H1 (cell line): ENCODE measurements at regions not wholly inside any gene's neighbourhood (a gene's known extent, or its start where the extent isn't known, plus 50 kb on each side); places are given as distances from the start of the nearest gene placed in this dataset.

ENCODE experiments used
- CTCF ChIA-PET: fragments of 300-600 bp; sonication (Branson Sonifier 250); formaldehyde crosslinking; loops from one replicate; lab custom pipeline; 2021; ENCODE audit not compliant: partially characterized antibody; lab: Charles Lee
- POLR2A ChIA-PET: fragments of 300-600 bp; sonication (Branson Sonifier 250); formaldehyde crosslinking; loops from one replicate; lab custom pipeline; 2021; ENCODE audit warnings: inconsistent platforms; ENCODE audit not compliant: partially characterized antibody; lab: Charles Lee
- DNase-seq, 2 experiments: peaks; one replicate each; pipeline versions ENCODE4 v3.0.0 to v3.0.0-alpha.2; 2010 to 2022; ENCODE audit warnings: low spot score in 2 of 2, low read depth in 1 of 2, mixed read lengths in 1 of 2
- FAIRE-seq: peaks from 2 replicates; lab custom pipeline; 2011; peaks lifted over from hg19 to GRCh38; lab: Jason Lieb, UNC
- H2AFZ ChIP-seq: 2 replicates; pipeline ENCODE4 v1.8.1; 2012; ENCODE audit warnings: low read length, inconsistent platforms
- H2AK5ac ChIP-seq: 2 replicates; pipeline ENCODE4 v1.6.1; 2013; ENCODE audit warnings: low read depth, low read length
- H2BK120ac ChIP-seq: replicated peaks from 2 replicates; pipeline ENCODE3; 2013; ENCODE audit warnings: low read depth, low read length, inconsistent platforms
- H2BK12ac ChIP-seq: 2 replicates; pipeline ENCODE4 v1.6.1; 2013; ENCODE audit warnings: low read depth, low read length
- H2BK15ac ChIP-seq: 2 replicates; pipeline ENCODE4 v1.6.1; 2013; ENCODE audit warnings: low read length
- H2BK20ac ChIP-seq: 2 replicates; pipeline ENCODE4 v1.6.1; 2013; ENCODE audit warnings: low read length
- H2BK5ac ChIP-seq: 2 replicates; pipeline ENCODE4 v1.6.1; 2013; ENCODE audit warnings: low read depth, low read length
- H3K14ac ChIP-seq: 2 replicates; pipeline ENCODE4 v1.6.1; 2013; ENCODE audit warnings: inconsistent platforms; ENCODE audit not compliant: insufficient read length
- H3K18ac ChIP-seq: 2 replicates; pipeline ENCODE4 v1.6.1; 2013; ENCODE audit warnings: low read length; ENCODE audit errors: extremely low read depth
- H3K23ac ChIP-seq: 2 replicates; pipeline ENCODE4 v1.6.1; 2013; ENCODE audit warnings: inconsistent platforms; ENCODE audit not compliant: insufficient read length
- H3K23me2 ChIP-seq: 2 replicates; pipeline ENCODE4 v1.6.1; 2013; ENCODE audit warnings: low read depth, low read length
- H3K27ac ChIP-seq: 2 replicates; pipeline ENCODE4 v1.6.1; 2011; ENCODE audit warnings: low read depth, low read length, inconsistent platforms
- H3K27me3 ChIP-seq, 4 experiments: replicated peaks in 1 of 4; 1 replicate in 1 of 4; 2 replicates in 3 of 4; pipeline versions ENCODE4 v1.6.1 to v1.8.1; 2011 to 2013; ENCODE audit warnings: low read length in 3 of 4, mild to moderate bottlenecking in 3 of 4, inconsistent platforms in 2 of 4, mixed read lengths in 2 of 4, moderate library complexity in 1 of 4; ENCODE audit not compliant: control insufficient read depth in 3 of 4, insufficient read depth in 3 of 4; ENCODE audit errors: extremely low read depth in 1 of 4
- H3K36me3 ChIP-seq, 4 experiments: 2 replicates each; pipeline versions ENCODE4 v1.6.1 to v1.8.1; 2011 to 2013; ENCODE audit warnings: mild to moderate bottlenecking in 4 of 4, low read length in 3 of 4, moderate library complexity in 2 of 4, control low read depth in 1 of 4, inconsistent platforms in 1 of 4; ENCODE audit not compliant: insufficient read depth in 4 of 4, control insufficient read depth in 2 of 4
- H3K4ac ChIP-seq: replicated peaks from 2 replicates; pipeline ENCODE3; 2013; ENCODE audit warnings: low read length, low read depth, mixed read lengths, inconsistent platforms; ENCODE audit not compliant: insufficient read length
- H3K4me1 ChIP-seq, 4 experiments: replicated peaks in 1 of 4; 1 replicate in 1 of 4; 2 replicates in 3 of 4; pipeline versions ENCODE4 v1.6.1 to v1.8.1; 2011 to 2013; ENCODE audit warnings: low read length in 3 of 4, inconsistent platforms in 2 of 4, mixed read lengths in 1 of 4; ENCODE audit not compliant: insufficient read depth in 4 of 4, control insufficient read depth in 3 of 4
- H3K4me2 ChIP-seq, 2 experiments: 2 replicates each; pipeline versions ENCODE4 v1.6.1 to v1.8.1; 2011 to 2013; ENCODE audit warnings: low read depth in 2 of 2, low read length in 2 of 2, control low read depth in 1 of 2, inconsistent platforms in 1 of 2, mild to moderate bottlenecking in 1 of 2; ENCODE audit not compliant: insufficient read depth in 1 of 2
- H3K4me3 ChIP-seq, 4 experiments: fragments of 200-600, 300-600 bp in 1 of 4; sonication (generic), shearing (Covaris generic), sonication (Bioruptor Twin) in 1 of 4; 2 replicates each; pipeline versions ENCODE4 v1.5.1 to v1.8.1; 2011 to 2016; ENCODE audit warnings: low read length in 4 of 4, low read depth in 3 of 4, control low read depth in 2 of 4, inconsistent platforms in 2 of 4, mild to moderate bottlenecking in 2 of 4, mixed read lengths in 1 of 4, moderate library complexity in 1 of 4; ENCODE audit not compliant: insufficient read depth in 2 of 4; ENCODE audit errors: extremely low read depth in 1 of 4
- H3K56ac ChIP-seq: replicated peaks from 2 replicates; pipeline ENCODE3; 2013; ENCODE audit warnings: low read depth, mild to moderate bottlenecking, mixed read lengths, low read length, inconsistent platforms; ENCODE audit not compliant: insufficient read length
- H3K79me1 ChIP-seq: 2 replicates; pipeline ENCODE4 v1.6.1; 2013; ENCODE audit warnings: low read depth, low read length, control low read depth
- H3K79me2 ChIP-seq, 2 experiments: 2 replicates each; pipeline versions ENCODE4 v1.6.1 to v1.8.1; 2012 to 2013; ENCODE audit warnings: low read length in 2 of 2, mild to moderate bottlenecking in 2 of 2, inconsistent platforms in 1 of 2; ENCODE audit not compliant: insufficient read depth in 2 of 2, control insufficient read depth in 1 of 2
- H3K9ac ChIP-seq, 4 experiments: replicated peaks in 1 of 4; 1 replicate in 1 of 4; 2 replicates in 3 of 4; pipeline versions ENCODE4 v1.6.1 to v1.8.1; 2011 to 2013; ENCODE audit warnings: low read depth in 3 of 4, low read length in 3 of 4, control low read depth in 2 of 4, mild to moderate bottlenecking in 2 of 4, moderate library complexity in 2 of 4, inconsistent platforms in 1 of 4; ENCODE audit errors: extremely low read depth in 1 of 4
- H3K9me3 ChIP-seq, 2 experiments: 2 replicates each; pipeline versions ENCODE4 v1.6.1 to v1.8.1; 2012 to 2013; ENCODE audit warnings: mild to moderate bottlenecking in 2 of 2, moderate library complexity in 2 of 2, control low read depth in 1 of 2, inconsistent platforms in 1 of 2, low read depth in 1 of 2, low read length in 1 of 2, mixed read lengths in 1 of 2; ENCODE audit not compliant: insufficient read depth in 2 of 2
- H4K20me1 ChIP-seq, 2 experiments: replicated peaks in 1 of 2; 2 replicates each; pipeline versions ENCODE3 to v1.8.1; 2011 to 2013; ENCODE audit warnings: inconsistent platforms in 2 of 2, low read length in 2 of 2, mild to moderate bottlenecking in 1 of 2; ENCODE audit not compliant: insufficient read depth in 2 of 2, control insufficient read depth in 1 of 2
- H4K5ac ChIP-seq: 2 replicates; pipeline ENCODE4 v1.6.1; 2013; ENCODE audit warnings: low read length, low read depth, mixed read lengths, inconsistent platforms; ENCODE audit not compliant: insufficient read length
- H4K8ac ChIP-seq: 2 replicates; pipeline ENCODE4 v1.8.0; 2013; ENCODE audit warnings: mild to moderate bottlenecking, moderate library complexity, low read length, inconsistent platforms; ENCODE audit not compliant: insufficient read depth; ENCODE audit errors: extremely low read depth
- H4K91ac ChIP-seq: replicated peaks from 2 replicates; pipeline ENCODE3; 2013; ENCODE audit warnings: low read length, mixed read lengths, inconsistent platforms; ENCODE audit not compliant: insufficient read length
- ATF3 ChIP-seq: IDR thresholded peaks from 2 replicates; pipeline ENCODE4 v1.6.1; 2011; ENCODE audit warnings: low read depth, mild to moderate bottlenecking, low read length; ENCODE audit not compliant: insufficient read depth
- BACH1 ChIP-seq: IDR thresholded peaks from 2 replicates; pipeline ENCODE4 v1.6.1; 2012; ENCODE audit warnings: low read length, improper control_type of control experiment
- CREB1 ChIP-seq: IDR thresholded peaks from 2 replicates; pipeline ENCODE4 v1.6.1; 2012; ENCODE audit warnings: inconsistent platforms
- GABPA ChIP-seq: IDR thresholded peaks from 2 replicates; pipeline ENCODE4 v1.6.1; 2011; ENCODE audit warnings: mild to moderate bottlenecking, low read length, moderate library complexity, borderline replicate concordance; ENCODE audit not compliant: insufficient read depth
- MAFK ChIP-seq: IDR thresholded peaks from 2 replicates; pipeline ENCODE4 v1.6.1; 2012; ENCODE audit warnings: low read depth, mild to moderate bottlenecking, improper control_type of control experiment, low read length
- NRF1 ChIP-seq: IDR thresholded peaks from 2 replicates; pipeline ENCODE4 v1.6.1; 2011; ENCODE audit warnings: mild to moderate bottlenecking, low read depth, low read length, improper control_type of control experiment
- POU5F1 ChIP-seq: IDR thresholded peaks from 2 replicates; pipeline ENCODE4 v1.6.1; 2011; ENCODE audit warnings: low read depth, mild to moderate bottlenecking, low read length, moderate library complexity
- SIX5 ChIP-seq: IDR thresholded peaks from 2 replicates; pipeline ENCODE4 v1.6.1; 2011; ENCODE audit warnings: mild to moderate bottlenecking, low read depth, low read length
- SP1 ChIP-seq: IDR thresholded peaks from 2 replicates; pipeline ENCODE4 v1.6.1; 2011; ENCODE audit warnings: low read depth, low read length
- WGBS, 2 experiments: shearing (Covaris generic) in 1 of 2; methylation state at CpG; one replicate each; pipeline versions ENCODE4 v1.1.6 to v1.1.7; 2013 to 2015; ENCODE audit warnings: low lambda C conversion rate in 2 of 2, mixed read lengths in 2 of 2, inconsistent platforms in 1 of 2, low coverage in 1 of 2, missing lambda C conversion rate in 1 of 2; ENCODE audit not compliant: insufficient replicate concordance in 2 of 2, insufficient coverage in 1 of 2, insufficient read length in 1 of 2; ENCODE audit errors: extremely low coverage in 1 of 2, missing lambda C conversion rate in 1 of 2; 5-methylcytosine and 5-hydroxymethylcytosine counted together
- TF ChIP-seq, protein P1 (sequence below): IDR thresholded peaks from 2 replicates; pipeline ENCODE4 v1.6.1; 2012; ENCODE audit warnings: low read length, inconsistent platforms

- Histone ChIP-seq H2AFZ (no peak overlapping the region), H3K4me1 (no peaks in the 10 kb centered on the region), H3K4me2 (no peak overlapping the region), H4K5ac (no peak overlapping the region), H2AK5ac (no peak overlapping the region), H3K27me3 (no peaks in the 10 kb centered on the region), H3K27ac (no peak overlapping the region), H2BK12ac (no peak overlapping the region), H2BK20ac (no peak overlapping the region), H3K18ac (no peak overlapping the region), H4K20me1 (no peaks in the 10 kb centered on the region), H3K23ac (no peak overlapping the region), H4K91ac (no peak overlapping the region), H3K79me1 (no peaks in the 10 kb centered on the region), H4K8ac (no peak overlapping the region), H2BK15ac (no peak overlapping the region), H3K9ac (no peak overlapping the region), H3K56ac (no peak overlapping the region), H3K23me2 (no peaks in the 10 kb centered on the region), H3K9me3 (peaks cover 0 to 4% of the 10 kb centered on the region in 2 experiments; a peak in 1 of 4 replicates), H3K79me2 (no peaks in the 10 kb centered on the region), H3K14ac (no peak overlapping the region), H2BK120ac (no peak overlapping the region), H3K4ac (no peak overlapping the region), H3K36me3 (no peaks in the 10 kb centered on the region)
- DNase-seq (no peak), FAIRE-seq (no peak)
- CTCF ChIA-PET, result interaction anchor here (1.0 to 2.2 kb wide), 3 partner anchors 9 to 20 kb away, joined by 3 to 4 read pairs (median 3); no protein-coding TSS in a partner anchor
- WGBS, 2 experiments, result 82% methylated on average over 2 of the region's 2 CpGs; no CpG with 5 or more reads in 1 of the 2 experiments
- POLR2A ChIA-PET, result no interaction called here
- no peak for TF ChIP-seq SIX5
- TF ChIP-seq, protein P1, sequence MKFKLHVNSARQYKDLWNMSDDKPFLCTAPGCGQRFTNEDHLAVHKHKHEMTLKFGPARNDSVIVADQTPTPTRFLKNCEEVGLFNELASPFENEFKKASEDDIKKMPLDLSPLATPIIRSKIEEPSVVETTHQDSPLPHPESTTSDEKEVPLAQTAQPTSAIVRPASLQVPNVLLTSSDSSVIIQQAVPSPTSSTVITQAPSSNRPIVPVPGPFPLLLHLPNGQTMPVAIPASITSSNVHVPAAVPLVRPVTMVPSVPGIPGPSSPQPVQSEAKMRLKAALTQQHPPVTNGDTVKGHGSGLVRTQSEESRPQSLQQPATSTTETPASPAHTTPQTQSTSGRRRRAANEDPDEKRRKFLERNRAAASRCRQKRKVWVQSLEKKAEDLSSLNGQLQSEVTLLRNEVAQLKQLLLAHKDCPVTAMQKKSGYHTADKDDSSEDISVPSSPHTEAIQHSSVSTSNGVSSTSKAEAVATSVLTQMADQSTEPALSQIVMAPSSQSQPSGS, result no peak
- no peak for TF ChIP-seq MAFK
- TF ChIP-seq POU5F1, result no peak
- TF ChIP-seq BACH1, result no peak
- TF ChIP-seq GABPA, result no peak
- no peak for TF ChIP-seq CREB1
- no peak for TF ChIP-seq ATF3
- TF ChIP-seq NRF1, result no peak
- TF ChIP-seq SP1, result no peak
- TF ChIP-seq, all 59 proteins: peak for 0
- no peak overlapping the region for H3K4me3 ChIP-seq
- H2BK5ac ChIP-seq, result no peak overlapping the region
These were observed 170.3 kb downstream of the VEGFC start for GRCh38 chr4:176622251-176622948.
